Hematopoietic multipotent progenitor cell treated with erythropoietin and hydrocortisone succinate and interleukin-3 and kit ligand, for 15 days (in vitro differentiated cells): ENCODE measurements at regions not wholly inside any gene's neighbourhood (a gene's known extent, or its start where the extent isn't known, plus 50 kb on each side); places are given as distances from the start of the nearest gene placed in this dataset.

Experiments used
- DNase-seq: peaks from one replicate; pipeline ENCODE4 v3.0.0-alpha.2; 2015; ENCODE audit warnings: low spot score

- DNase-seq: no peak
These were observed 67.2 kb upstream of the CD180 start for GRCh38 chr5:67263656-67264408.

- DNase-seq: no peak
These were observed 66.4 kb upstream of the CD180 start for GRCh38 chr5:67262956-67263355.

- DNase-seq: no peak
These were observed 65.6 kb upstream of the CD180 start for GRCh38 chr5:67262206-67262605.

- no peak for DNase-seq
These were observed 63.1 kb upstream of the CD180 start for GRCh38 chr5:67259548-67260215.

- no peak for DNase-seq
These were observed 60.9 kb upstream of the CD180 start for GRCh38 chr5:67257500-67257899.

GRCh38 chr5:67257077-67257476, 60.5 kb upstream of the CD180 start:
- no peak for DNase-seq

- DNase-seq: no peak
These were observed 59.3 kb upstream of the CD180 start for GRCh38 chr5:67255881-67256280.

- no peak for DNase-seq
These were observed 57.3 kb upstream of the CD180 start for GRCh38 chr5:67253911-67254310.

- DNase-seq: no peak
These were observed 52.9 kb upstream of the CD180 start for GRCh38 chr5:67249590-67249895.

GRCh38 chr5:67248703-67249589, 52.3 kb upstream of the CD180 start:
- no peak for DNase-seq

GRCh38 chr5:67246546-67247268, 50.1 kb upstream of the CD180 start:
- no peak for DNase-seq
